Amniotic stem cell (primary cell): ENCODE measurements at regions not wholly inside any gene's neighbourhood (a gene's known extent, or its start where the extent isn't known, plus 50 kb on each side); places are given as distances from the start of the nearest gene placed in this dataset.
"Not testable (repeated sequence)": the region's sequence is repeated elsewhere in the genome, so short reads cannot be mapped to it uniquely, and the experiment has no call there.

ENCODE experiments used
- DNase-seq: peaks from one replicate; lab custom pipeline; 2025; lab: John Stamatoyannopoulos, UW

- DNase-seq: no peak
Measured at GRCh38 chr6:11407414-11407813, 130.1 kb upstream of the TMEM170B start.

GRCh38 chr6:11404838-11405237, 132.7 kb upstream of the TMEM170B start:
- DNase-seq: no peak

GRCh38 chr6:11404081-11404480, 133.5 kb upstream of the TMEM170B start:
- DNase-seq: no peak

GRCh38 chr6:11403035-11403601, 134.4 kb upstream of the TMEM170B start:
- DNase-seq: no peak

DNA sequence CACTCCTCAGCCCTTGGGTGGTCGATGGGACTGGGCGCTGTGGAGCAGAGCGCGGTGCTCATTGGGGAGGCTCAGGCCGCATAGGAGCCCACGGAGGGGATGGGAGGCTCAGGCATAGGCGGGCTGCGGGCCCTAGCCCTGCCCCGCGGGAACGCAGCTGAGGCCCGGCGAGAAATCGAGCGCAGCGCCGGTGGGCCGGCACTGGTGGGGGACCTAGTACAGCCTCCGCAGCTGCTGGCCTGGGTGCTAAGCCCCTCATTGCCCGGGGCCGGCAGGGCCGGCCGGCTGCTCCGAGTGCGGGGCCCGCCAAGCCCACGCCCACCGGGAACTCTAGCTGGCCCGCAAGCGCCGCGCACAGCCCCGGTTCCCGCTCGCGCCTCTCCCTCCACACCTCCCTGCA, 135.0 kb upstream of the TMEM170B start:
- DNase-seq: not testable (repeated sequence)

GRCh38 chr6:11401954-11402353, 135.6 kb upstream of the TMEM170B start:
- DNase-seq: not testable (repeated sequence)

DNA sequence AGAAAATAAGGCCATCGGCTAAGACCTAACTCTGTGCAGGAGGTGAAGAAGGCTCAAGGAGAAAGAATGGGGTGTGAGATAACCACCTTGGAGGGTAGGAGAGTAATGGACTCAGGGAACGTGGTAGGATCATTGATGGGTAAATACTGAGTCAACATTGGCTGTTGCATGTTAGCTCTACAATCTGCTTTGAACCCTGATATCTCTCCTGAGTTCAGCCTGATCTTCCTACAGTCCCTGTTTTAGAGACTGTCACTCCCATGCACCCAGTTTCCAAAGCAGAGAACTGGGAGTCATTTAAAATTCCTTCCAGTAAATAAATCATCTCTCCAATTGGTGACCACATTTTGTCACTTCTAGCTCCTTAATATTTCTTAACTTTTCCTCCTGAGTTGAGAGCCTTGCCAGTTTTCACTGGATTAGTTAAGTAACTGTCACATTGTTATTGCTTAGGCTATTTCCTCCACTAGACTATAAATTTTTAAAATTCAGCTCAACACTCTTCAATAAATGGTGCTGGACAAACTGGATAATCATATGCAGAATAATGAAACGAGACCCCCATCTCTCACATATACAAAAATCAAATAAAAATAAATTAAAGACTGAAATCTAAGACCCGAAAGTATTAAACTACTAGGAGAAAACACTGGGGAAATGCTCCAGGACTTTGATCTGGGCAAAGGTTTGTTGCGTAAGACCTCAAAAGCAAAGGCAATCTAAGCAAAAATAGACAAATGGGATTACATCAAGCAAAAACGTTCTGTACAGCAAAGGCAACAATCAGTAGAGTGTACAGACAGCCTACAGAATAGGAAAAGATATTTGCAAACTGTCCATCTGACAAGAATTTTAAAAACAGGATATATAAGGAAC, 138.9 kb upstream of the TMEM170B start:
- DNase-seq: no peak

GRCh38 chr6:11397622-11398450, 139.7 kb upstream of the TMEM170B start:
- no peak for DNase-seq

- DNase-seq: no peak
Measured at GRCh38 chr6:11396860-11397259, 140.7 kb upstream of the TMEM170B start.

GRCh38 chr6:11393713-11394627, 143.6 kb upstream of the TMEM170B start:
- DNase-seq: no peak

- no peak for DNase-seq
Measured at GRCh38 chr6:11392778-11393507, 144.6 kb upstream of the TMEM170B start.

GRCh38 chr6:11391934-11392777, 145.4 kb upstream of the TMEM170B start:
- DNase-seq: no peak

DNA sequence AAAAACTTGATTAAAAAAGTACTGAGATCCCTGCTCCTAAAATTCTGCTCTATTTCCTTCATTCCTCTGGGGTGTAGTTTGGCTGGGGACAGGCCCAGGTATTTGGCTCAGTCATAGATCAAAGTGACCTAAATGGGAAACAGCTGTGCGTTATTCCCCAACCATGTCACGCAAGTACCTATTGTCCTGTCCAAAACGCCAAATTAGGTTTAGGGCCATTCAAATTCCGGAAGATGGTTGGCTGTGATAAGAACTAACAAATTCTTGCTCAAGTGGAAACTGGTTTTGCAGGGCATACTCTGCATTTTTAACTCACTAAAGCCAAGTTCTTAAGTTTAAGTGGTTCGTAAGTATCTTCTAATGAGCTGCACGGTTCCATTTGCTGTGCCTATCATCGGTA, 147.6 kb upstream of the TMEM170B start:
- DNase-seq: no peak

- DNase-seq: no peak
Measured at GRCh38 chr6:11388983-11389944, 148.3 kb upstream of the TMEM170B start.

GRCh38 chr6:11387707-11388430, 149.7 kb upstream of the TMEM170B start:
- no peak for DNase-seq

DNA sequence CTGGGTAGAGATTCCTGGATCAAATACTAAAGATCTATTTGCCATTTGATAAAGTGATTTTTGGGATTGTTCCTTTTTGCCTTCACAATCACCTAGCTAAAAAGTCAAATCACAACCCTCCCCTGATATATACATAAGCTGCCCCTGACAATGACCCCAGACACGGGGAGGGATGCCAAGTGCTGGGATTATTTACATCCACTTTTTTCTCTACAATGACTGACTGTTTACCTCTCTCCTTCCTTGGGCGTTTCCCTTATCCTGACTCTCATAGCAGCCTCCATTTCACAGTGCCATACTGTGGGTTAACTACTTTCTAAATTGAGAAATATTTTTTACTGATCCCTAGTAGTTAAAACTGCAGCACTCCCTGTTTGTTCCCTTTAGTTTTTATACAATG, 150.8 kb upstream of the TMEM170B start:
- DNase-seq: no peak

DNA sequence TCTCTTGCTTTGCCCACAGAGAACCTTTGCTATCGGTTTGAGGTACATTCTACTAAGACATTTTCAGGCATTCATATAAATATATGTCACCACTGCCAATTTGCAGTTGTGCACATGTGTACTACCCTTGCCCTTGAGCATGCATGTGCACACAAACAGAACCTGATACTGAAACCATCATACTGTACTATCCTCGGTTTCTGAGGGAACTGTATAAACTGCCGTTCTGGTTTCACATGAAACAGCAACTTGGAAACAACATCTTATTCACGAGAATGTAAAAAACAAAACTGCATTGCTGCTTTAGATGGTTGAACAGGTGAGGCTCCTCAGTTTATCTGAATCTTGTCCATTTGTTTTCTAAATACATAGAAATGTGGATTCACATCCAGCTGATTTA, 151.2 kb upstream of the TMEM170B start:
- DNase-seq: no peak
